H1 (cell line): ENCODE measurements at regions not wholly inside any gene's neighbourhood (a gene's known extent, or its start where the extent isn't known, plus 50 kb on each side); places are given as distances from the start of the nearest gene placed in this dataset.

Source experiments
- CTCF ChIA-PET: fragments of 300-600 bp; sonication (Branson Sonifier 250); formaldehyde crosslinking; loops from one replicate; lab custom pipeline; 2021; ENCODE audit not compliant: partially characterized antibody; lab: Charles Lee
- POLR2A ChIA-PET: fragments of 300-600 bp; sonication (Branson Sonifier 250); formaldehyde crosslinking; loops from one replicate; lab custom pipeline; 2021; ENCODE audit warnings: inconsistent platforms; ENCODE audit not compliant: partially characterized antibody; lab: Charles Lee
- DNase-seq, 2 experiments: peaks; one replicate each; pipeline versions ENCODE4 v3.0.0 to v3.0.0-alpha.2; 2010 to 2022; ENCODE audit warnings: low spot score in 2 of 2, low read depth in 1 of 2, mixed read lengths in 1 of 2
- FAIRE-seq: peaks from 2 replicates; lab custom pipeline; 2011; peaks lifted over from hg19 to GRCh38; lab: Jason Lieb, UNC
- H2AFZ ChIP-seq: 2 replicates; pipeline ENCODE4 v1.8.1; 2012; ENCODE audit warnings: low read length, inconsistent platforms
- H2AK5ac ChIP-seq: 2 replicates; pipeline ENCODE4 v1.6.1; 2013; ENCODE audit warnings: low read depth, low read length
- H2BK120ac ChIP-seq: replicated peaks from 2 replicates; pipeline ENCODE3; 2013; ENCODE audit warnings: low read depth, low read length, inconsistent platforms
- H2BK12ac ChIP-seq: 2 replicates; pipeline ENCODE4 v1.6.1; 2013; ENCODE audit warnings: low read depth, low read length
- H2BK15ac ChIP-seq: 2 replicates; pipeline ENCODE4 v1.6.1; 2013; ENCODE audit warnings: low read length
- H2BK20ac ChIP-seq: 2 replicates; pipeline ENCODE4 v1.6.1; 2013; ENCODE audit warnings: low read length
- H2BK5ac ChIP-seq: 2 replicates; pipeline ENCODE4 v1.6.1; 2013; ENCODE audit warnings: low read depth, low read length
- H3K14ac ChIP-seq: 2 replicates; pipeline ENCODE4 v1.6.1; 2013; ENCODE audit warnings: inconsistent platforms; ENCODE audit not compliant: insufficient read length
- H3K18ac ChIP-seq: 2 replicates; pipeline ENCODE4 v1.6.1; 2013; ENCODE audit warnings: low read length; ENCODE audit errors: extremely low read depth
- H3K23ac ChIP-seq: 2 replicates; pipeline ENCODE4 v1.6.1; 2013; ENCODE audit warnings: inconsistent platforms; ENCODE audit not compliant: insufficient read length
- H3K23me2 ChIP-seq: 2 replicates; pipeline ENCODE4 v1.6.1; 2013; ENCODE audit warnings: low read depth, low read length
- H3K27ac ChIP-seq: 2 replicates; pipeline ENCODE4 v1.6.1; 2011; ENCODE audit warnings: low read depth, low read length, inconsistent platforms
- H3K27me3 ChIP-seq, 4 experiments: replicated peaks in 1 of 4; 1 replicate in 1 of 4; 2 replicates in 3 of 4; pipeline versions ENCODE4 v1.6.1 to v1.8.1; 2011 to 2013; ENCODE audit warnings: low read length in 3 of 4, mild to moderate bottlenecking in 3 of 4, inconsistent platforms in 2 of 4, mixed read lengths in 2 of 4, moderate library complexity in 1 of 4; ENCODE audit not compliant: control insufficient read depth in 3 of 4, insufficient read depth in 3 of 4; ENCODE audit errors: extremely low read depth in 1 of 4
- H3K36me3 ChIP-seq, 4 experiments: 2 replicates each; pipeline versions ENCODE4 v1.6.1 to v1.8.1; 2011 to 2013; ENCODE audit warnings: mild to moderate bottlenecking in 4 of 4, low read length in 3 of 4, moderate library complexity in 2 of 4, control low read depth in 1 of 4, inconsistent platforms in 1 of 4; ENCODE audit not compliant: insufficient read depth in 4 of 4, control insufficient read depth in 2 of 4
- H3K4ac ChIP-seq: replicated peaks from 2 replicates; pipeline ENCODE3; 2013; ENCODE audit warnings: low read length, low read depth, mixed read lengths, inconsistent platforms; ENCODE audit not compliant: insufficient read length
- H3K4me1 ChIP-seq, 4 experiments: replicated peaks in 1 of 4; 1 replicate in 1 of 4; 2 replicates in 3 of 4; pipeline versions ENCODE4 v1.6.1 to v1.8.1; 2011 to 2013; ENCODE audit warnings: low read length in 3 of 4, inconsistent platforms in 2 of 4, mixed read lengths in 1 of 4; ENCODE audit not compliant: insufficient read depth in 4 of 4, control insufficient read depth in 3 of 4
- H3K4me2 ChIP-seq, 2 experiments: 2 replicates each; pipeline versions ENCODE4 v1.6.1 to v1.8.1; 2011 to 2013; ENCODE audit warnings: low read depth in 2 of 2, low read length in 2 of 2, control low read depth in 1 of 2, inconsistent platforms in 1 of 2, mild to moderate bottlenecking in 1 of 2; ENCODE audit not compliant: insufficient read depth in 1 of 2
- H3K4me3 ChIP-seq, 4 experiments: fragments of 200-600, 300-600 bp in 1 of 4; sonication (generic), shearing (Covaris generic), sonication (Bioruptor Twin) in 1 of 4; 2 replicates each; pipeline versions ENCODE4 v1.5.1 to v1.8.1; 2011 to 2016; ENCODE audit warnings: low read length in 4 of 4, low read depth in 3 of 4, control low read depth in 2 of 4, inconsistent platforms in 2 of 4, mild to moderate bottlenecking in 2 of 4, mixed read lengths in 1 of 4, moderate library complexity in 1 of 4; ENCODE audit not compliant: insufficient read depth in 2 of 4; ENCODE audit errors: extremely low read depth in 1 of 4
- H3K56ac ChIP-seq: replicated peaks from 2 replicates; pipeline ENCODE3; 2013; ENCODE audit warnings: low read depth, mild to moderate bottlenecking, mixed read lengths, low read length, inconsistent platforms; ENCODE audit not compliant: insufficient read length
- H3K79me1 ChIP-seq: 2 replicates; pipeline ENCODE4 v1.6.1; 2013; ENCODE audit warnings: low read depth, low read length, control low read depth
- H3K79me2 ChIP-seq, 2 experiments: 2 replicates each; pipeline versions ENCODE4 v1.6.1 to v1.8.1; 2012 to 2013; ENCODE audit warnings: low read length in 2 of 2, mild to moderate bottlenecking in 2 of 2, inconsistent platforms in 1 of 2; ENCODE audit not compliant: insufficient read depth in 2 of 2, control insufficient read depth in 1 of 2
- H3K9ac ChIP-seq, 4 experiments: replicated peaks in 1 of 4; 1 replicate in 1 of 4; 2 replicates in 3 of 4; pipeline versions ENCODE4 v1.6.1 to v1.8.1; 2011 to 2013; ENCODE audit warnings: low read depth in 3 of 4, low read length in 3 of 4, control low read depth in 2 of 4, mild to moderate bottlenecking in 2 of 4, moderate library complexity in 2 of 4, inconsistent platforms in 1 of 4; ENCODE audit errors: extremely low read depth in 1 of 4
- H3K9me3 ChIP-seq, 2 experiments: 2 replicates each; pipeline versions ENCODE4 v1.6.1 to v1.8.1; 2012 to 2013; ENCODE audit warnings: mild to moderate bottlenecking in 2 of 2, moderate library complexity in 2 of 2, control low read depth in 1 of 2, inconsistent platforms in 1 of 2, low read depth in 1 of 2, low read length in 1 of 2, mixed read lengths in 1 of 2; ENCODE audit not compliant: insufficient read depth in 2 of 2
- H4K20me1 ChIP-seq, 2 experiments: replicated peaks in 1 of 2; 2 replicates each; pipeline versions ENCODE3 to v1.8.1; 2011 to 2013; ENCODE audit warnings: inconsistent platforms in 2 of 2, low read length in 2 of 2, mild to moderate bottlenecking in 1 of 2; ENCODE audit not compliant: insufficient read depth in 2 of 2, control insufficient read depth in 1 of 2
- H4K5ac ChIP-seq: 2 replicates; pipeline ENCODE4 v1.6.1; 2013; ENCODE audit warnings: low read length, low read depth, mixed read lengths, inconsistent platforms; ENCODE audit not compliant: insufficient read length
- H4K8ac ChIP-seq: 2 replicates; pipeline ENCODE4 v1.8.0; 2013; ENCODE audit warnings: mild to moderate bottlenecking, moderate library complexity, low read length, inconsistent platforms; ENCODE audit not compliant: insufficient read depth; ENCODE audit errors: extremely low read depth
- H4K91ac ChIP-seq: replicated peaks from 2 replicates; pipeline ENCODE3; 2013; ENCODE audit warnings: low read length, mixed read lengths, inconsistent platforms; ENCODE audit not compliant: insufficient read length
- BRCA1 ChIP-seq: IDR thresholded peaks from 2 replicates; pipeline ENCODE4 v1.6.1; 2012; ENCODE audit warnings: low read depth, low read length, improper control_type of control experiment
- CEBPB ChIP-seq: IDR thresholded peaks from 2 replicates; pipeline ENCODE4 v1.6.1; 2012; ENCODE audit warnings: low read depth, low read length
- CHD1 ChIP-seq: IDR thresholded peaks from 2 replicates; pipeline ENCODE4 v1.6.1; 2012; ENCODE audit warnings: low read depth, low read length, improper control_type of control experiment
- HDAC2 ChIP-seq, 2 experiments: fragments of 300-600 bp in 1 of 2; sonication (generic) in 1 of 2; IDR thresholded peaks; 2 replicates each; pipeline ENCODE4 v1.6.1; 2011 to 2012; ENCODE audit warnings: low read depth in 2 of 2, low read length in 2 of 2, mild to moderate bottlenecking in 2 of 2, moderate library complexity in 2 of 2, borderline replicate concordance in 1 of 2, inconsistent platforms in 1 of 2
- KDM5A ChIP-seq: fragments of 200-600 bp; IDR thresholded peaks from 2 replicates; pipeline ENCODE4 v1.7.1; 2012; ENCODE audit warnings: mild to moderate bottlenecking, low read length, inconsistent platforms, mixed read lengths
- MAFK ChIP-seq: IDR thresholded peaks from 2 replicates; pipeline ENCODE4 v1.6.1; 2012; ENCODE audit warnings: low read depth, mild to moderate bottlenecking, improper control_type of control experiment, low read length
- POLR2A ChIP-seq, 2 experiments: IDR thresholded peaks; 1 replicate in 1 of 2; 2 replicates in 1 of 2; pipeline ENCODE4 v1.6.1; 2011; ENCODE audit warnings: low read depth in 2 of 2, low read length in 2 of 2, mild to moderate bottlenecking in 2 of 2; ENCODE audit errors: control extremely low read depth in 1 of 2
- RAD21 ChIP-seq, 2 experiments: IDR thresholded peaks in 1 of 2; conservative IDR thresholded peaks in 1 of 2; 2 replicates each; pipeline ENCODE4 v1.6.1; 2011; ENCODE audit warnings: low read depth in 2 of 2, low read length in 2 of 2, improper control_type of control experiment in 1 of 2, inconsistent platforms in 1 of 2, mild to moderate bottlenecking in 1 of 2, moderate library complexity in 1 of 2
- SIRT6 ChIP-seq: IDR thresholded peaks from one replicate; pipeline ENCODE4 v1.7.1; 2012; ENCODE audit warnings: low read length, inconsistent platforms
- SIX5 ChIP-seq: IDR thresholded peaks from 2 replicates; pipeline ENCODE4 v1.6.1; 2011; ENCODE audit warnings: mild to moderate bottlenecking, low read depth, low read length
- TAF7 ChIP-seq: optimal IDR thresholded peaks from 2 replicates; pipeline ENCODE3; 2011; ENCODE audit warnings: low read depth, mild to moderate bottlenecking, inconsistent platforms, low read length, moderate library complexity, borderline replicate concordance
- TEAD4 ChIP-seq: IDR thresholded peaks from 2 replicates; pipeline ENCODE4 v1.6.1; 2012; ENCODE audit warnings: low read depth, low read length, inconsistent platforms, mixed read lengths
- USF2 ChIP-seq: IDR thresholded peaks from 2 replicates; pipeline ENCODE4 v1.6.1; 2011; ENCODE audit warnings: low read length, improper control_type of control experiment
- YY1 ChIP-seq: IDR thresholded peaks from 2 replicates; pipeline ENCODE4 v1.6.1; 2011; ENCODE audit warnings: low read depth, mild to moderate bottlenecking, low read length
- ZNF274 ChIP-seq: IDR thresholded peaks from 2 replicates; pipeline ENCODE4 v1.7.0; 2012; ENCODE audit warnings: low read length, borderline replicate concordance; ENCODE audit errors: extremely low read depth

DNA sequence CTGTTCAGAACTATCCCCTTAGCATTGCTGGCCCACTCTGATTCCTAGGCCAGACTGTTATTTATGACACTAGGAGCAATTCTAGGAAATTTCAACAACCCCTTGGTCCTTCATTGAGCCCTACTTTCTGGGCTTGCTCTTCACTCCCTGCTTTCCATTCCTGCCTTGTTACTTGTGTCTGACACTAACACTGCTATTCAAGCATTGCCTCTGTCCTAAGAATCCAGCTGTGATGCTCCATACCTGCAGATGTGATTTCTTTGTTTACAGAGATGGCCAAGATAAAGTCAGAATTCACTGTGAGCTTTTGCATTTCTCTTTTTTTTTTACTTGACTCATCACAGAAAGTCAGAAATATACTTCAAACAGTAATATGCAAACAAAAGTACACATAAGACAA, 377.2 kb upstream of the GOT2 start:
- Histone ChIP-seq H3K4me2 (no peak overlapping the region), H3K18ac (no peak overlapping the region), H3K14ac (no peak overlapping the region), H3K56ac (no peak overlapping the region), H3K23me2 (no peaks in the 10 kb centered on the region), H3K4me1 (peaks cover 0 to 3% (median 0%) of the 10 kb centered on the region in 4 experiments; a peak in 1 of 7 replicates), H3K27me3 (no peaks in the 10 kb centered on the region), H4K5ac (no peak overlapping the region), H3K4ac (no peak overlapping the region), H3K79me2 (no peaks in the 10 kb centered on the region), H2BK20ac (no peak overlapping the region), H3K36me3 (no peaks in the 10 kb centered on the region), H3K27ac (no peak overlapping the region), H2BK120ac (no peak overlapping the region), H3K4me3 (no peak overlapping the region), H4K91ac (no peak overlapping the region), H2BK15ac (no peak overlapping the region), H3K9me3 (no peaks in the 10 kb centered on the region), H3K9ac (no peak overlapping the region), H3K79me1 (no peaks in the 10 kb centered on the region), H4K20me1 (no peaks in the 10 kb centered on the region), H3K23ac (no peak overlapping the region), H2AK5ac (no peak overlapping the region), H2AFZ (no peak overlapping the region), H4K8ac (no peak overlapping the region), H2BK5ac (no peak overlapping the region), H2BK12ac (no peak overlapping the region)
- CTCF ChIA-PET: interaction anchor here (0.6 kb wide), 1 partner anchor 18 kb away, joined by 5 read pairs; no protein-coding TSS in a partner anchor
- POLR2A ChIA-PET: interaction anchor here (0.7 kb wide), 1 partner anchor 60 kb away, joined by 3 read pairs; no protein-coding TSS in a partner anchor
- DNase-seq (no peak), FAIRE-seq (no peak)
- no peak for TF ChIP-seq SIRT6
- TF ChIP-seq ZNF274: no peak
- TF ChIP-seq POLR2A (IDR thresholded peaks at IDR 0.05; ENCODE audit: control extremely low read depth in 1 of 2, low read depth in 2 of 2, low read length in 2 of 2): no peak
- no peak for TF ChIP-seq CHD1
- TF ChIP-seq YY1: no peak
- no peak for TF ChIP-seq MAFK
- no peak for TF ChIP-seq BRCA1
- TF ChIP-seq RAD21 (IDR thresholded peaks at IDR 0.05 in 1 of 2, conservative IDR thresholded peaks at IDR 0.05 in 1 of 2; ENCODE audit: low read depth in 2 of 2, low read length in 2 of 2): no peak
- TF ChIP-seq USF2: no peak
- TF ChIP-seq SIX5: no peak
- TF ChIP-seq TAF7: no peak
- no peak for TF ChIP-seq CEBPB
- TF ChIP-seq TEAD4: no peak
- TF ChIP-seq KDM5A: no peak
- no peak for TF ChIP-seq HDAC2 (IDR thresholded peaks at IDR 0.05; ENCODE audit: borderline replicate concordance in 1 of 2, low read depth in 2 of 2, low read length in 2 of 2)
